GM10248 (cell line): ENCODE measurements at regions not wholly inside any gene's neighbourhood (a gene's known extent, or its start where the extent isn't known, plus 50 kb on each side); places are given as distances from the start of the nearest gene placed in this dataset.
"Not testable (repeated sequence)": the region's sequence is repeated elsewhere in the genome, so short reads cannot be mapped to it uniquely, and the experiment has no call there.

ENCODE experiments used
- CTCF ChIA-PET: fragments of 300-600 bp; sonication (Branson Sonifier 250); formaldehyde crosslinking; extraction: SDS; loops from one replicate; lab custom pipeline; 2021; ENCODE audit warnings: antibody characterized with exemption; lab: Yijun Ruan, JAX
- POLR2A ChIA-PET: fragments of 350-650 bp; sonication (Branson Sonifier 250); formaldehyde crosslinking; extraction: SDS; loops from one replicate; lab custom pipeline; 2020; ENCODE audit warnings: antibody characterized with exemption; lab: Yijun Ruan, JAX
- DNase-seq: peaks from one replicate; pipeline ENCODE4 v3.0.0; 2012; ENCODE audit errors: extremely low spot score
- CTCF ChIP-seq: IDR thresholded peaks from 2 replicates; pipeline ENCODE4 v1.5.1; 2012; ENCODE audit warnings: mild to moderate bottlenecking, low read depth; ENCODE audit errors: extremely low read depth, missing control alignments, control extremely low read depth

- DNase-seq = peak; percentile 58
- POLR2A ChIA-PET = no interaction called here
- no peak for TF ChIP-seq CTCF
- CTCF ChIA-PET = interaction anchor here (1.2 to 3.3 kb wide), 4 partner anchors 13 to 296 kb away, joined by 3 to 30 read pairs (median 5); no protein-coding TSS in a partner anchor
Observed at GRCh38 chr3:138890555-138891187, 55.9 kb upstream of the PIK3CB start.

- TF ChIP-seq CTCF = no peak
- POLR2A ChIA-PET = no interaction called here
Observed at GRCh38 chr3:138889792-138890191, 55.1 kb upstream of the PIK3CB start.

GRCh38 chr3:138888560-138888959 lies 53.8 kb upstream of the PIK3CB start:
- DNase-seq = no peak
- CTCF ChIA-PET = interaction anchor here (1.1 to 3.3 kb wide), 3 partner anchors 10 to 27 kb away, joined by 3 to 30 read pairs (median 4); no protein-coding TSS in a partner anchor
- no peak for TF ChIP-seq CTCF
- POLR2A ChIA-PET = interaction anchor here (0.6 kb wide), 1 partner anchor 844 kb away, joined by 8 read pairs; no protein-coding TSS in a partner anchor

More at GRCh38 chr3:138889792-138890191, 55.1 kb upstream of the PIK3CB start:
- DNase-seq = no peak
- CTCF ChIA-PET = interaction anchor here (1.1 to 3.3 kb wide), 6 partner anchors 9 to 295 kb away, joined by 3 to 30 read pairs (median 4); no protein-coding TSS in a partner anchor

GRCh38 chr3:138886096-138886495 lies 51.4 kb upstream of the PIK3CB start:
- POLR2A ChIA-PET, DNase-seq: not testable (repeated sequence)
- CTCF ChIA-PET = interaction anchor here (0.8 to 1.8 kb wide), 3 partner anchors 9 to 61 kb away, joined by 3 to 9 read pairs (median 4); no protein-coding TSS in a partner anchor
